ENCODE measurements at regions not wholly inside any gene's neighbourhood (a gene's known extent, or its start where the extent isn't known, plus 50 kb on each side); places are given as distances from the start of the nearest gene placed in this dataset.
A peak's percentile ranks its signal among the peaks of the same experiment; 100 is the strongest.

DNA sequence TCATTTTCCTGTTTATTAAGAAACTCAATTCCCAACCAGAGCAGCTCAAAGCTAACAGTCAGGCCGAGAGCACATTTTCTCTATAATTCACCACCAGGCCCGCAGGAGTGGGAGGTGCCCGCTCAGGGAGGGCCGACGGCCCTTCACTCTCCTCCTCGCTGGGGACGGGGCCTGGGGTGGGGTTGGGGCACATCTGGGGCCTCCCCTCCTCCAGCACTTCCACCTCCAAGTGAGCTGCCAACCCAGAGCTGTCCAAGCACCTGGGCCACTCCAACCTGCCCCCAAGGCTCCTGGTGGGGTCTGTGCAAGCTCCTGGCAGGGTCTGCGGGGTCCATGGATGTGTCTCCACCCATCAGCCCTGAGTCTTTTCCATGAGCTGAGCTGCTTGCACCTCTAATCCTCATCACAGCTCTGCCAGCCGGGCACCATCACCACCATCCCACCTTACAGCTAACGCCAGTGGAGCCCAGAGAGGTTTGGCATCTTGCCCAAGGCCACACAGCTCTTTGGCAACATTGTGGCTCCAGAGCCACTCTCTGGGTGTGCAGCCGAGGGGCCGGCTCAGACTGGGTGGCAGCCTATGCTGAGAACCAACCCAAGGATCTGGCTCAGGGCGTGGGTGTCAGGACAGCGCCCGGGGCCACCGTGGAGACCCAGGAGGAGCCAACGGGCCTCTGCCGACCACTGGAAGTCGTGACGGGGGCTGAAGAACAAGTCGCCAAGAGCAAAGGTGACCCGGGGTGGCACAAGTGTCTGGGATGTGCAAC, 193.5 kb downstream of the BRD1 start (continued):
- no peak for TF ChIP-seq JUNB (IDR thresholded peaks at IDR 0.05; ENCODE audit: unreplicated experiment)

GRCh38 chr22:49633010-49633324, 194.7 kb downstream of the BRD1 start:
- H3K9me2 ChIP-seq (ENCODE audit: insufficient read depth), result no peaks in the 10 kb centered on the region
- H2AFZ ChIP-seq, result no peak overlapping the region
- no peaks in the 10 kb centered on the region for H3K36me3 ChIP-seq (ENCODE audit: insufficient read depth)

More at GRCh38 chr22:49633010-49633324, 194.7 kb downstream of the BRD1 start:
- H4K20me1 ChIP-seq (replicated peaks; ENCODE audit: insufficient read depth), result no peaks in the 10 kb centered on the region
- no peaks in the 10 kb centered on the region for H3K4me1 ChIP-seq (ENCODE audit: insufficient read depth)
- no peaks in the 10 kb centered on the region for H3F3A ChIP-seq (replicated peaks; ENCODE audit: low read depth)
- H3K4me3 ChIP-seq, result no peak overlapping the region
- TF ChIP-seq ZNF114 (CRISPR knock-in tag; IDR thresholded peaks at IDR 0.05), result no peak
- TF ChIP-seq JUNB (IDR thresholded peaks at IDR 0.05; ENCODE audit: unreplicated experiment), result no peak
- TF ChIP-seq, protein P1, sequence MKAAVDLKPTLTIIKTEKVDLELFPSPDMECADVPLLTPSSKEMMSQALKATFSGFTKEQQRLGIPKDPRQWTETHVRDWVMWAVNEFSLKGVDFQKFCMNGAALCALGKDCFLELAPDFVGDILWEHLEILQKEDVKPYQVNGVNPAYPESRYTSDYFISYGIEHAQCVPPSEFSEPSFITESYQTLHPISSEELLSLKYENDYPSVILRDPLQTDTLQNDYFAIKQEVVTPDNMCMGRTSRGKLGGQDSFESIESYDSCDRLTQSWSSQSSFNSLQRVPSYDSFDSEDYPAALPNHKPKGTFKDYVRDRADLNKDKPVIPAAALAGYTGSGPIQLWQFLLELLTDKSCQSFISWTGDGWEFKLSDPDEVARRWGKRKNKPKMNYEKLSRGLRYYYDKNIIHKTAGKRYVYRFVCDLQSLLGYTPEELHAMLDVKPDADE (IDR thresholded peaks at IDR 0.05), result no peak
- no peak for TF ChIP-seq CREB1 (CRISPR knock-in tag; IDR thresholded peaks at IDR 0.05; ENCODE audit: low read depth)
- TF ChIP-seq, protein P2, sequence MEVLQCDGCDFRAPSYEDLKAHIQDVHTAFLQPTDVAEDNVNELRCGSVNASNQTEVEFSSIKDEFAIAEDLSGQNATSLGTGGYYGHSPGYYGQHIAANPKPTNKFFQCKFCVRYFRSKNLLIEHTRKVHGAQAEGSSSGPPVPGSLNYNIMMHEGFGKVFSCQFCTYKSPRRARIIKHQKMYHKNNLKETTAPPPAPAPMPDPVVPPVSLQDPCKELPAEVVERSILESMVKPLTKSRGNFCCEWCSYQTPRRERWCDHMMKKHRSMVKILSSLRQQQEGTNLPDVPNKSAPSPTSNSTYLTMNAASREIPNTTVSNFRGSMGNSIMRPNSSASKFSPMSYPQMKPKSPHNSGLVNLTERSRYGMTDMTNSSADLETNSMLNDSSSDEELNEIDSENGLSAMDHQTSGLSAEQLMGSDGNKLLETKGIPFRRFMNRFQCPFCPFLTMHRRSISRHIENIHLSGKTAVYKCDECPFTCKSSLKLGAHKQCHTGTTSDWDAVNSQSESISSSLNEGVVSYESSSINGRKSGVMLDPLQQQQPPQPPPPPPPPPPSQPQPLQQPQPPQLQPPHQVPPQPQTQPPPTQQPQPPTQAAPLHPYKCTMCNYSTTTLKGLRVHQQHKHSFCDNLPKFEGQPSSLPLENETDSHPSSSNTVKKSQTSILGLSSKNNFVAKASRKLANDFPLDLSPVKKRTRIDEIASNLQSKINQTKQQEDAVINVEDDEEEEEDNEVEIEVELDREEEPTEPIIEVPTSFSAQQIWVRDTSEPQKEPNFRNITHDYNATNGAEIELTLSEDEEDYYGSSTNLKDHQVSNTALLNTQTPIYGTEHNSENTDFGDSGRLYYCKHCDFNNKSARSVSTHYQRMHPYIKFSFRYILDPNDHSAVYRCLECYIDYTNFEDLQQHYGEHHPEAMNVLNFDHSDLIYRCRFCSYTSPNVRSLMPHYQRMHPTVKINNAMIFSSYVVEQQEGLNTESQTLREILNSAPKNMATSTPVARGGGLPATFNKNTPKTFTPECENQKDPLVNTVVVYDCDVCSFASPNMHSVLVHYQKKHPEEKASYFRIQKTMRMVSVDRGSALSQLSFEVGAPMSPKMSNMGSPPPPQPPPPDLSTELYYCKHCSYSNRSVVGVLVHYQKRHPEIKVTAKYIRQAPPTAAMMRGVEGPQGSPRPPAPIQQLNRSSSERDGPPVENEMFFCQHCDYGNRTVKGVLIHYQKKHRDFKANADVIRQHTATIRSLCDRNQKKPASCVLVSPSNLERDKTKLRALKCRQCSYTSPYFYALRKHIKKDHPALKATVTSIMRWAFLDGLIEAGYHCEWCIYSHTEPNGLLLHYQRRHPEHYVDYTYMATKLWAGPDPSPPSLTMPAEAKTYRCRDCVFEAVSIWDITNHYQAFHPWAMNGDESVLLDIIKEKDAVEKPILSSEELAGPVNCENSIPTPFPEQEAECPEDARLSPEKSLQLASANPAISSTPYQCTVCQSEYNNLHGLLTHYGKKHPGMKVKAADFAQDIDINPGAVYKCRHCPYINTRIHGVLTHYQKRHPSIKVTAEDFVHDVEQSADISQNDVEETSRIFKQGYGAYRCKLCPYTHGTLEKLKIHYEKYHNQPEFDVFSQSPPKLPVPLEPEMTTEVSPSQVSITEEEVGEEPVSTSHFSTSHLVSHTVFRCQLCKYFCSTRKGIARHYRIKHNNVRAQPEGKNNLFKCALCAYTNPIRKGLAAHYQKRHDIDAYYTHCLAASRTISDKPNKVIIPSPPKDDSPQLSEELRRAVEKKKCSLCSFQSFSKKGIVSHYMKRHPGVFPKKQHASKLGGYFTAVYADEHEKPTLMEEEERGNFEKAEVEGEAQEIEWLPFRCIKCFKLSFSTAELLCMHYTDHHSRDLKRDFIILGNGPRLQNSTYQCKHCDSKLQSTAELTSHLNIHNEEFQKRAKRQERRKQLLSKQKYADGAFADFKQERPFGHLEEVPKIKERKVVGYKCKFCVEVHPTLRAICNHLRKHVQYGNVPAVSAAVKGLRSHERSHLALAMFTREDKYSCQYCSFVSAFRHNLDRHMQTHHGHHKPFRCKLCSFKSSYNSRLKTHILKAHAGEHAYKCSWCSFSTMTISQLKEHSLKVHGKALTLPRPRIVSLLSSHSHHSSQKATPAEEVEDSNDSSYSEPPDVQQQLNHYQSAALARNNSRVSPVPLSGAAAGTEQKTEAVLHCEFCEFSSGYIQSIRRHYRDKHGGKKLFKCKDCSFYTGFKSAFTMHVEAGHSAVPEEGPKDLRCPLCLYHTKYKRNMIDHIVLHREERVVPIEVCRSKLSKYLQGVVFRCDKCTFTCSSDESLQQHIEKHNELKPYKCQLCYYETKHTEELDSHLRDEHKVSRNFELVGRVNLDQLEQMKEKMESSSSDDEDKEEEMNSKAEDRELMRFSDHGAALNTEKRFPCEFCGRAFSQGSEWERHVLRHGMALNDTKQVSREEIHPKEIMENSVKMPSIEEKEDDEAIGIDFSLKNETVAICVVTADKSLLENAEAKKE (CRISPR knock-in tag; IDR thresholded peaks at IDR 0.05), result no peak
- TF ChIP-seq EZH2phosphoT487 (IDR thresholded peaks at IDR 0.05; ENCODE audit: unreplicated experiment), result no peak
- TF ChIP-seq, protein P3, sequence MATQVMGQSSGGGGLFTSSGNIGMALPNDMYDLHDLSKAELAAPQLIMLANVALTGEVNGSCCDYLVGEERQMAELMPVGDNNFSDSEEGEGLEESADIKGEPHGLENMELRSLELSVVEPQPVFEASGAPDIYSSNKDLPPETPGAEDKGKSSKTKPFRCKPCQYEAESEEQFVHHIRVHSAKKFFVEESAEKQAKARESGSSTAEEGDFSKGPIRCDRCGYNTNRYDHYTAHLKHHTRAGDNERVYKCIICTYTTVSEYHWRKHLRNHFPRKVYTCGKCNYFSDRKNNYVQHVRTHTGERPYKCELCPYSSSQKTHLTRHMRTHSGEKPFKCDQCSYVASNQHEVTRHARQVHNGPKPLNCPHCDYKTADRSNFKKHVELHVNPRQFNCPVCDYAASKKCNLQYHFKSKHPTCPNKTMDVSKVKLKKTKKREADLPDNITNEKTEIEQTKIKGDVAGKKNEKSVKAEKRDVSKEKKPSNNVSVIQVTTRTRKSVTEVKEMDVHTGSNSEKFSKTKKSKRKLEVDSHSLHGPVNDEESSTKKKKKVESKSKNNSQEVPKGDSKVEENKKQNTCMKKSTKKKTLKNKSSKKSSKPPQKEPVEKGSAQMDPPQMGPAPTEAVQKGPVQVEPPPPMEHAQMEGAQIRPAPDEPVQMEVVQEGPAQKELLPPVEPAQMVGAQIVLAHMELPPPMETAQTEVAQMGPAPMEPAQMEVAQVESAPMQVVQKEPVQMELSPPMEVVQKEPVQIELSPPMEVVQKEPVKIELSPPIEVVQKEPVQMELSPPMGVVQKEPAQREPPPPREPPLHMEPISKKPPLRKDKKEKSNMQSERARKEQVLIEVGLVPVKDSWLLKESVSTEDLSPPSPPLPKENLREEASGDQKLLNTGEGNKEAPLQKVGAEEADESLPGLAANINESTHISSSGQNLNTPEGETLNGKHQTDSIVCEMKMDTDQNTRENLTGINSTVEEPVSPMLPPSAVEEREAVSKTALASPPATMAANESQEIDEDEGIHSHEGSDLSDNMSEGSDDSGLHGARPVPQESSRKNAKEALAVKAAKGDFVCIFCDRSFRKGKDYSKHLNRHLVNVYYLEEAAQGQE (IDR thresholded peaks at IDR 0.05; ENCODE audit: unreplicated experiment), result no peak
- TF ChIP-seq CTCF (conservative IDR thresholded peaks at IDR 0.05; ENCODE audit: low read depth in 2 of 2), result no peak
- no peak for TF ChIP-seq NANOG (IDR thresholded peaks at IDR 0.05; ENCODE audit: borderline replicate concordance)
- no peak for TF ChIP-seq ZNF331 (CRISPR knock-in tag; IDR thresholded peaks at IDR 0.05; ENCODE audit: low read depth)
- TF ChIP-seq STAT1 (IDR thresholded peaks at IDR 0.05; ENCODE audit: unreplicated experiment), result no peak
- no peak for TF ChIP-seq POLR2AphosphoS5 (IDR thresholded peaks at IDR 0.05; ENCODE audit: low read depth)
- no peak for TF ChIP-seq EZH2 (IDR thresholded peaks at IDR 0.05; ENCODE audit: low read depth, unreplicated experiment)
- H3K79me2 ChIP-seq (replicated peaks; ENCODE audit: insufficient read depth), result no peaks in the 10 kb centered on the region
- no peaks in the 10 kb centered on the region for H3K9me3 Mint-ChIP-seq
- ATAC-seq (peak; percentile 53; the same call in 2 of the 3 replicates), DNase-seq (ENCODE audit: low spot score) (no peak)
- no peaks in the 10 kb centered on the region for H3K36me3 Mint-ChIP-seq (ENCODE audit: low read depth)
- H3K4me1 Mint-ChIP-seq, result no peaks in the 10 kb centered on the region; the same call in 2 of the 3 replicates
- H3K27ac ChIP-seq (ENCODE audit: low read depth), result no peak overlapping the region
- no peak overlapping the region for H3K27ac Mint-ChIP-seq
- no peak overlapping the region for H3K4me2 ChIP-seq
- no peak overlapping the region for H3K4me3 Mint-ChIP-seq
- peaks cover 6% of the 10 kb centered on the region for H3K27me3 Mint-ChIP-seq (ENCODE audit: insufficient read depth, low read depth, poor library complexity)
- no peaks in the 10 kb centered on the region for H3K27me3 ChIP-seq (ENCODE audit: insufficient read depth)

Measured in GM23338 (cell line).